Kidney epithelial cell (primary cell): ENCODE measurements at regions not wholly inside any gene's neighbourhood (a gene's known extent, or its start where the extent isn't known, plus 50 kb on each side); places are given as distances from the start of the nearest gene placed in this dataset.

Experiments used
- DNase-seq: peaks from one replicate; pipeline ENCODE4 v3.0.0-alpha.2; 2010; ENCODE audit warnings: low read depth
- H3K27me3 ChIP-seq: 2 replicates; pipeline ENCODE4 v1.6.0; 2011; ENCODE audit warnings: low read length; ENCODE audit not compliant: control insufficient read depth, insufficient read depth
- H3K36me3 ChIP-seq: 2 replicates; pipeline ENCODE4 v1.5.1; 2011; ENCODE audit warnings: low read length; ENCODE audit not compliant: control insufficient read depth, insufficient read depth
- H3K4me3 ChIP-seq: 2 replicates; pipeline ENCODE4 v1.5.1; 2011; ENCODE audit warnings: low read depth, mild to moderate bottlenecking, control low read depth, low read length
- TF ChIP-seq, protein P1 (sequence below): IDR thresholded peaks from 2 replicates; pipeline ENCODE4 v1.5.1; 2011; ENCODE audit warnings: mild to moderate bottlenecking, moderate library complexity, low read length, control low read depth, inconsistent platforms; ENCODE audit not compliant: insufficient read depth, poor library complexity, severe bottlenecking

DNA sequence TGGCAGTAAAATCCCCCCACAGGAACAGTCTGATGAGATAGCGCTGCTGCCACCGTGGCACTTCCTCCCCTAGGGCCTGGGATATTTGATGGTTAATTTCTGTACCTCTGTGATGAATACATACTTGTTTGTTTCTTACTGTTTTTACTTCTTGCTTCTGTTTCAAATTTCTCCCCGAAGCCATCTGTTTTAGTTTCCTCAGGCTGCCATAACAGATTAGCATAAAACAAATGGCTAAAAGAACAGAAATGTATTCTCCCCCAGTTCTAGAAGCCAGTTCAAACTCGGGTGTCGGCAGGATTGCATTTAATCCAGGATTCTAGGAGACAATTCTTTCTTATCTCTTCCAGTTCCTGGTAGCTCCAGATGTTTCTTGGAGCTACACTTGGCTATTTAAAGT is 435.9 kb downstream of the DSEL start:
- H3K27me3 ChIP-seq, result no peaks in the 10 kb centered on the region
- TF ChIP-seq, protein P1, sequence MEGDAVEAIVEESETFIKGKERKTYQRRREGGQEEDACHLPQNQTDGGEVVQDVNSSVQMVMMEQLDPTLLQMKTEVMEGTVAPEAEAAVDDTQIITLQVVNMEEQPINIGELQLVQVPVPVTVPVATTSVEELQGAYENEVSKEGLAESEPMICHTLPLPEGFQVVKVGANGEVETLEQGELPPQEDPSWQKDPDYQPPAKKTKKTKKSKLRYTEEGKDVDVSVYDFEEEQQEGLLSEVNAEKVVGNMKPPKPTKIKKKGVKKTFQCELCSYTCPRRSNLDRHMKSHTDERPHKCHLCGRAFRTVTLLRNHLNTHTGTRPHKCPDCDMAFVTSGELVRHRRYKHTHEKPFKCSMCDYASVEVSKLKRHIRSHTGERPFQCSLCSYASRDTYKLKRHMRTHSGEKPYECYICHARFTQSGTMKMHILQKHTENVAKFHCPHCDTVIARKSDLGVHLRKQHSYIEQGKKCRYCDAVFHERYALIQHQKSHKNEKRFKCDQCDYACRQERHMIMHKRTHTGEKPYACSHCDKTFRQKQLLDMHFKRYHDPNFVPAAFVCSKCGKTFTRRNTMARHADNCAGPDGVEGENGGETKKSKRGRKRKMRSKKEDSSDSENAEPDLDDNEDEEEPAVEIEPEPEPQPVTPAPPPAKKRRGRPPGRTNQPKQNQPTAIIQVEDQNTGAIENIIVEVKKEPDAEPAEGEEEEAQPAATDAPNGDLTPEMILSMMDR, result no peak

DNA sequence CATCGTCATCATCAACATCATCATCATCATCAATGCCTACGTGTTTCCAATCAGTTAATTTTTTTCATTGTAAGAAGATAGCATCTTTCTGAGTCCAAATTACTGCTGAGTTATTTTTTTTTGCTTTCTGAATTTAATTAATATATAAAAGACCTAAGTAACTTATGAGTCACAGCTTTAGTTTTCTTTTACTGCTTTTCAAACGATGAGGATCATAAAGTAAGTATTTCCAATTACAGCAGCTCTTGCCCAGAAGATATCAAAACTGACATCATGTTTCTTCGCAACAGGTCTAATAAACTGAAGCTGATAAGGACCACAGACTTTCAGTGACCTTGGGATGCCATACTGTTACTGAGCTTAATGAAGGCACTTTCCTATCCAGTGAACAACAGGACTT is 442.2 kb downstream of the DSEL start:
- no peak for DNase-seq
- Histone ChIP-seq H3K27me3 (no peaks in the 10 kb centered on the region), H3K4me3 (no peak overlapping the region), H3K36me3 (no peaks in the 10 kb centered on the region)
- TF ChIP-seq, protein P1, result no peak

More for the DNA sequence above, 435.9 kb downstream of the DSEL start:
- Histone ChIP-seq H3K4me3 (no peak overlapping the region), H3K36me3 (no peaks in the 10 kb centered on the region)
- DNase-seq, result no peak

DNA sequence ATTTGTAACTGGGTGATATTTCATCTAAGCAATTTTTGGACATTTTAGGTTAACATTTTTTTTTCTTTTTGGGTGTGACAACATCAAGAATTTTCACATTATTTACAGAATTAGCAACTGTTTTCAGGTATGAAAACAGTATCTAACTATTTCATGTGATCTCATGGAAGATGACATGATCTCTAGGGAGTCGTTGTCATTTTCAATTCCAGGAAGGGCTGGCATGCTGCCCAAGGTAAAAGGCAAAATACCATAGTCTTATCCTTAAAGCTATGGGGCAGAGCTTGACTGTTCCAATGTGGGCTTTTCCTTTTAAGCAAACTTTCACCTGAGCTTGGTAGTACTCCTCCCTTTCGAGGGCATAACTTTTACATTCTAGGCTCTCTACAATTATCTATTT is 443.7 kb downstream of the DSEL start:
- Histone ChIP-seq H3K4me3 (no peak overlapping the region), H3K36me3 (no peaks in the 10 kb centered on the region), H3K27me3 (no peaks in the 10 kb centered on the region)
- TF ChIP-seq, protein P1, result no peak
- no peak for DNase-seq

DNA sequence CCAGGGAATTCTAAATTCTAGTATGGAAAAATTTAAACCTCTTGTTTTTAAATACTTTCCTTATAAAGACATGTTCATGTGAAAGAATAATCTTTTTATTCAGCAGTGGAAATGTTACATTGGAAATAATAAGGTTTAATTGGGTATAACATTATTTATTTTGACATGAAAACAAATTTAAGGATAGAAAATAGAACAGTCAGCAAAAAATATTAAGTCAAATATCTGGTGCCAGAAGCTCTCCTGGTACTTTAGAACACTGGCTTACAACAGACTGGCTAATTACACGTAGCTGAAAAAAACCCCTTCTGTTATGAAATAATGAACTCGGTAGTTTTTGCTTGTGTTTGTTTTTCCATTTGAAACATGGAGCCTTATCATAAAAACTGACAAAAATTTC is 447.9 kb downstream of the DSEL start:
- no peaks in the 10 kb centered on the region for H3K36me3 ChIP-seq
- no peak overlapping the region for H3K4me3 ChIP-seq
- DNase-seq, result no peak
- H3K27me3 ChIP-seq, result no peaks in the 10 kb centered on the region
- TF ChIP-seq, protein P1, result no peak

DNA sequence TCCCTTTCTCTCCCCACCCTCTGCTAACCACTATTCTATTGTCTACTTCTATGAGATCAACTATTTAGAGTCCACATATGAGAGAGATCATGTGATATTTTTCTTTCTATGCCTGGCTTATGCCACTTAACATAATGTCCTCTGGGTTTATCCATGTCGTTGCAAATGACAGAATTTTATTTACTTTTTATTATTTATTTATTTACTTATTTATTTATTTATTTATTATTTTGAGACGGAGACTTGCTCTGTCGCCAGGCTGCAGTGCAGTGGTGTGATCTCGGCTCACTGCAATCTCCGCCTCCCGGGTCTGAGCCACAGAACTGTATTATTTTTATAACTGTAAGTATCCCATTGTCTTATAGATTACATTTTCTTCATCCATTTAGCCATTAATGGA is 443.4 kb upstream of the CDH19 start:
- TF ChIP-seq, protein P1, result no peak
- Histone ChIP-seq H3K4me3 (no peak overlapping the region), H3K27me3 (no peaks in the 10 kb centered on the region), H3K36me3 (no peaks in the 10 kb centered on the region)
- DNase-seq, result no peak

DNA sequence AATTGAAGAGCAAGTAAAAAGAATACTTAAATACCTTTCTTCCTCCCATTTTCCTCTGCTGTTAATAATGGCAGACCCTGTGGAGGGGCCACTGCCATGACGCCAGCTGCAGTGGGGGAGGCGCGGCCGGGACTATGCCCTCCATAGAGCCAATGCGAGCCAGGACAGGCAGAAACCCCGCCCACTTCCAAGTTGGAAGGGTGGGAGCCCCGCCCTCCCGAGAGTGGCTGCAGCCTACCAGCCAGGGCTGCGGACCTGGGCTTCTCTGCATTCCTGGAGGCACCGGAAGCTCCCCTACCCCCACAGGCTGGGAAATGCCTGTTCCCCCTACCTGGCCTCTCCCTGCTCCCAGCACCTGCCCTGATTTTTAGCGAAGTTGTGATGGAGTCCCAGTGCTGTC is 439.4 kb upstream of the CDH19 start:
- Histone ChIP-seq H3K4me3 (no peak overlapping the region), H3K27me3 (no peaks in the 10 kb centered on the region), H3K36me3 (no peaks in the 10 kb centered on the region)
- TF ChIP-seq, protein P1, result no peak
- DNase-seq, result no peak
